ENCODE measurements at regions not wholly inside any gene's neighbourhood (a gene's known extent, or its start where the extent isn't known, plus 50 kb on each side); places are given as distances from the start of the nearest gene placed in this dataset.

GRCh38 chr3:13158871-13159270, 85.6 kb upstream of the IQSEC1 start:
- TF ChIP-seq ZNF274 (IDR thresholded peaks at IDR 0.05; ENCODE audit: insufficient read depth, insufficient read length) (no peak), MXI1 (IDR thresholded peaks at IDR 0.05; ENCODE audit: low read depth, low read length) (no peak), SPI1 (IDR thresholded peaks at IDR 0.05; ENCODE audit: borderline replicate concordance, insufficient read depth, low read depth, low read length) (no peak), ZZZ3 (IDR thresholded peaks at IDR 0.05; ENCODE audit: control insufficient read depth, insufficient read length, low read depth) (no peak), STAT1 (conservative IDR thresholded peaks at IDR 0.05) (no peak), POLR2AphosphoS2 (IDR thresholded peaks at IDR 0.05; ENCODE audit: low read depth, low read length) (no peak), POLR2A (IDR thresholded peaks at IDR 0.05; ENCODE audit: low read depth, low read length) (no peak), HDAC6 (IDR thresholded peaks at IDR 0.05; ENCODE audit: unreplicated experiment) (no peak), EZH2 (IDR thresholded peaks at IDR 0.05; ENCODE audit: borderline replicate concordance, control insufficient read depth, low read depth, low read length) (no peak), FOXK2 (IDR thresholded peaks at IDR 0.05) (no peak), TCF3 (IDR thresholded peaks at IDR 0.05; ENCODE audit: borderline replicate concordance, insufficient read depth, low read depth, low read length) (no peak), ZNF622 (IDR thresholded peaks at IDR 0.05) (no peak), ATF3 (IDR thresholded peaks at IDR 0.05; ENCODE audit: borderline replicate concordance, extremely low read depth, low read depth, low read length) (no peak), ZBTB11 (CRISPR knock-in tag; IDR thresholded peaks at IDR 0.05) (no peak)
- H3K9ac ChIP-seq (ENCODE audit: control insufficient read depth, insufficient read depth, low read length): no peak overlapping the region
- RAD21 ChIA-PET (ENCODE audit: unreplicated experiment): interaction anchor here (1.5 kb wide), 1 partner anchor 67 kb away, joined by 3 read pairs; no protein-coding TSS in a partner anchor
- no peaks in the 10 kb centered on the region for H4K20me1 ChIP-seq (ENCODE audit: control insufficient read depth, insufficient read depth)
- 20% methylated on average over 6 of the region's 6 CpGs for WGBS (ENCODE audit: insufficient coverage, insufficient replicate concordance, low lambda C conversion rate, missing lambda C conversion rate)
- SMC1A ChIA-PET (ENCODE audit: uncharacterized antibody, unreplicated experiment): interaction anchor here (1.2 kb wide), 1 partner anchor 294 kb away, joined by 3 read pairs; no protein-coding TSS in a partner anchor
- POLR2A ChIA-PET: no interaction called here
- H3K27ac ChIP-seq (ENCODE audit: control insufficient read depth, insufficient read depth): no peak overlapping the region
- H3K9me3 ChIP-seq (replicated peaks; ENCODE audit: control insufficient read depth, insufficient read depth, low read length): peaks cover 2% of the 10 kb centered on the region; the same call in 1 of the 3 replicates
- no peak overlapping the region for H3K4me3 ChIP-seq
- H3K27me3 ChIP-seq (replicated peaks in 1 of 2; ENCODE audit: control insufficient read depth in 2 of 2, insufficient read depth in 2 of 2, low read length in 1 of 2): no peaks in the 10 kb centered on the region; a peak in 2 of 4 replicates
- ATAC-seq (no peak), DNase-seq (ENCODE audit: low read depth, low spot score) (no peak), FAIRE-seq (no peak)
- no peaks in the 10 kb centered on the region for H3K4me1 ChIP-seq (ENCODE audit: control insufficient read depth, insufficient read depth, low read length)
- H3K4me2 ChIP-seq (ENCODE audit: control insufficient read depth, insufficient read depth): no peak overlapping the region
- CTCF ChIA-PET: interaction anchor here (0.7 kb wide), 1 partner anchor 414 kb away, joined by 3 read pairs; no protein-coding TSS in a partner anchor
- in situ Hi-C loops (cut with MboI) (no loop called here), intact Hi-C loops (cut with micrococcal nuclease; ENCODE audit: unreplicated experiment) (no loop called here)
- H2AFZ ChIP-seq (ENCODE audit: control insufficient read depth, low read depth, low read length): no peak overlapping the region
- H3K36me3 ChIP-seq (ENCODE audit: control insufficient read depth in 2 of 2, insufficient read depth in 2 of 2, low read length in 1 of 2): no peaks in the 10 kb centered on the region
- no peaks in the 10 kb centered on the region for H3K79me2 ChIP-seq (ENCODE audit: control insufficient read depth, insufficient read depth, low read length)
- no TSS peak for BruUV-seq (replicated peaks)
